GM18951 (cell line): ENCODE measurements at regions not wholly inside any gene's neighbourhood (a gene's known extent, or its start where the extent isn't known, plus 50 kb on each side); places are given as distances from the start of the nearest gene placed in this dataset.

Experiments used
- POLR2A ChIP-seq: IDR thresholded peaks from 4 replicates; pipeline ENCODE4 v1.6.1; 2011; ENCODE audit warnings: mild to moderate bottlenecking; ENCODE audit not compliant: insufficient read length, insufficient read depth; ENCODE audit errors: extremely low read depth
- in situ Hi-C: fragments of 300-500 bp; cut with MboI; formaldehyde crosslinking; loops from one replicate; pipeline ENCODE4 v1.12.0; 2022; ENCODE audit warnings: low sequenced_read_pairs, mixed read lengths, inconsistent platforms; ENCODE audit not compliant: unreplicated experiment

DNA sequence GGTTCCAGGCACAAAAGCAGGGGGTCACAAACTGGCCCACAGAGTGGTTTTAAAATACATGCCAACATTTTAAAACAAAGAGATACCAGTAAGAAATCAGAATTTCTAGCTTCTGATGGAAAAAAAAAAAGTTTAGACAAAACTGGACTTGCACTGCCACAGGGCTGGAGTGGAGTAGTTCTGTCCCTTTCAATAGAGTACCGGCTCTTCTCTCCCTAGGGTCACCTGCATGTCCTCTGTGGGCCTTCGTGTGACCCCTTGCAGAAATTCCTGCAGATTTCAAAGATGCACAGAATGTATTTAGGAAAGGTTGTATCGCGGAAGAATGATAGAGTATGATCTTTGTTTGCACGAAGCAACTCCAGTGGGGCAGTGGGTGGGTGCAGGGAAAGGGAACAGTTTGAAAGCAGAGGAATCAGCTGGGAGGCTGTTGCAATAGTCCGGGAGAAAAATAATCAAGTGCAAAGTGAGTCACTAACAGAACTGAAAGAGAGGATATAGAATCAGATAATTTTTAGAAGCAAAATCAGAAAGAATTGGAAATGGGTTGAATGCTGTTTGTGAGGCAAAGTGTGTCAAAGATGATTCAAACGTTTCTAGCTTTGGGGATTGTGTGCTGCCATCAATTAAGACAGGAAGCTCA, 97.3 kb upstream of the STXBP5 start:
- in situ Hi-C loops: no loop called here

DNA sequence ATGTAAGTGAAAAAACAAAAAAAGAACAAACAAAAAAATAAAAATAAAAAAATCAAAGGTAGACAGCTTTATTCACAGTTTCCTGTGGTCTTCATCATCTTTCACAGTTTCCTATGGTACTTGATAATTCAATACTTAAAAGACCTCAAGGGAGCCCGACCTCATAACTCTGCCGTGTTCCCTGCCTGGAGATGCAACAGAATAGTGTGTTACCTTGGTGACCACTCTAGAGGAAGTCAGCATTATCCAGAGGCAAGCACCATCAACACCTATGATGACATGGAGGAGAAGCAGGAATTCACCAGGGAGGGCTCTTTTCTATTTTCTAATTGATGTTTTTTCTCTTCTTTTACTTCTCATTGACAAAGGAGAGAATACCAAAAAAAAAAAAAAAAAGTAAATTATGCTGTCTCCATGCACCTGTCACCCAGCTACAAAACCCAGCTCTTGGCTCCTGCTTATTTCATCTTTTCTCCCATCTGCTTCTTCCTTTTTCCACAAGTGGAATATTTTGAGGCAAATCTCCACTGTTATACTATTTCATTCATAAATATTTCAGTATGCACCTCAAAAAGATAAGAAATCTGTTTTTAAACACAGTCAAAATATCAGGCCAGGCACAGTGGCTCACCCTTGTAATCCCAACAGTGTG, 95.8 kb upstream of the STXBP5 start:
- in situ Hi-C loops: no loop called here

More for the DNA sequence above, 97.3 kb upstream of the STXBP5 start:
- no peak for TF ChIP-seq POLR2A

DNA sequence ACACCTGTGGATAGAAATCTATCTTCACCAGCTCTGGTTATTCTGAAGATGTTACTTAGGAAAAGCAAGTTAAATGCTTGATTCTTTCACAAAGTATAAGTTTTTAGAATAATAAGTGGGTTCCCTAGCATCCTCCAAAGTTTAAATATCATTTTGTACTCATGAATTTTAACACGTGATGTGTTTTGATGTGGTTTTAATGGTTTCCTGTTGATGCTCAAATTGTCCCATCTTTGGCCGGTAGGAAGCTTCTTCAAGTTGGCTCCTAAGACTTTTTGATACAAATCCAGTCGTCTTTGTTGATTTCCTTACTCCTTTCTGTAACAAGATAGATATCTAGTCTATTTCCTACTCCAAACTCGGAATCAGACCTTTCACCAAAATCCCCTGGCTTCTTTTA, 94.5 kb upstream of the STXBP5 start:
- in situ Hi-C loops: no loop called here
- no peak for TF ChIP-seq POLR2A

More for the DNA sequence above, 95.8 kb upstream of the STXBP5 start:
- no peak for TF ChIP-seq POLR2A

DNA sequence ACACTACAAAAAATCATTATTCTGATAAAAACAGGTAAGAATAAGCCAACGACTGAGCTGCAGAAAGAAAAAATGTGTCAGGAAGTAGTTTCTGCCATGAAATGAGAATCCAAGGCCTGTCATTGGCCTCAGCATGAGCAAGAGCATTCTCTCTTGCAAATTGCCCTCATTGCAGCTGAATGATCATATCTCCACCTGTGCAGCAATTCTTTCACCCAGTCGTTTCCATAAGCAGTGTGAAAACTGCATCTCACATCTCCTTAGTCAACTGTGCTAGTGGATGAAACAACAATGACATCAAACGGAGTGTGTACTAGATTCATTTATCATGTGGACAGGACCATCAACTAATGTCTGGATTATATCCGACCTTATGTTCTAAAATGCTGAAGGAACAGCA, 88.2 kb upstream of the STXBP5 start:
- TF ChIP-seq POLR2A: no peak

DNA sequence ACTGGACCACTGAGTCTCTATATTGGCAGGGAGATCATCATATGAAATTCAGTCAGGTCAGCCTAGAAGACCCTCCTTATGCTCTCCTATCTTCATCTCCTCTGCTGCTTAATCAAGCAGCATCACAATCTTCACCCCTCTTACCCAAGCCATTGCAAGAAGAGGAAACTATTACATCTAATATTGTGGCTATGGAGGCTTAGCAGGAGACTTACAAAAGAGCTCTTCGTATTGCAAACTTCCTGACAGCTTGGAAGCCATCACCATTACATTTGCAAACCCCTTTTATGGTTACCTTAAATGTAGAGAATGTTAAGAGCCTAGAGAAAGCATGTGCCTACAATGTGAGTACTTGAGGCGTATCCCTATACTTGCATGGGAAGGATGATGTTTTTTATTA, 87.2 kb upstream of the STXBP5 start:
- in situ Hi-C loops: no loop called here

More for the DNA sequence above, 88.2 kb upstream of the STXBP5 start:
- in situ Hi-C loops: no loop called here

DNA sequence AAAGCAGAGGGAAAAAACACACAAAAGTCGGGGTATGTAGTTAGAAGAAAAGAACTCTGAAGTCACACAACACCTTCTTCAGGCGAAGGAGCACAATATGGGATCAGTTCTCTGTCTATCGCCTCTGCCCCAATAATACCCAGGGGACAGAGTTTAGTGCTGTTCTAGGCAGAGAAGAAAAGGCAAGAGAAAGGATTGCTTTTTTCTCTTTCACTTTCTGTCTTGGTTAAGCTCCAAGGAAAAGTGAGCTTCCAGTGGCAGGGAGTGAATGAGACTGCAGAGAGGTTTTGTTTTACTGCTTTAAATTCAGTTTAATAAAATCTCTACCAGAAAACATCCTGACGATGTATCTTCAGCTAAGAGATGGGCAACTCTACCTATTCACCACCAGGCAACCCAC, 86.6 kb upstream of the STXBP5 start:
- TF ChIP-seq POLR2A: no peak
- in situ Hi-C loops: no loop called here

More for the DNA sequence above, 87.2 kb upstream of the STXBP5 start:
- no peak for TF ChIP-seq POLR2A

DNA sequence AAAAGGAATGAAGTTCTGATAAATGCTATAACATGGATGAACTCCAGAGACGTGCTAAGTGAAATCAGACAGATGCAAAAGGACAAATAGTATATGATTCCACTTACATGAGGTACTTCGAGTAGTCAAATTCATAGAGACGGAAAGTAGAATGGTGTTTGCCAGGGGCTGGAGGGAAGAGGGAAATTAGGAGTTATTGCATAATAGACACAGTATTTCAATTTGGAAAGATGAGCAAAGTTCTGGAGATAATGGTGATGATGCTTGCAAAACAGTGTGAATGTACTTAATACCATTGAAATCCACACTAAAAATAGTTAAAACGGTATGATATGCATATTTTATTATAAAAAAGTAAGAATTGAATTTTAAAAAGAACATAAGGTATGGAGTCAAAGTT, 84.9 kb upstream of the STXBP5 start:
- no peak for TF ChIP-seq POLR2A
- in situ Hi-C loops: no loop called here

DNA sequence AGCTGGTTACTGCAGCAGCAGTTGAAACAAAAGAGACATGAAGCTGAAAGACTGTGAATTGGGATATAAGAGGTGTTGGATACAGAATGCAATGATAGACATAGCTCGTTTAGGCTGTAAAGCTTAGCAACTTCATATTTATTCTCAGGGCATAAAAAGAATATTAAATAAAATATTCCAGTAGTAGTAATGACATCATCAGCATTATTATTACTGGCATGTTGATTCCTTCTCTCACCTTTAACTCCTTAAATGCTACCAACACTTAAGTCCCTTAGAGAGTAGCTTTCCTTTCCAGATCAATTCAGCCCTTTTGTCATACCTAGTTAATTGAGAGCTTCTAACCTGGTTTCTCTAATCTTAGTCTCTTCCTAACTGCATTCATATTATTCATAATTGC, 81.4 kb upstream of the STXBP5 start:
- no peak for TF ChIP-seq POLR2A
- in situ Hi-C loops: no loop called here

DNA sequence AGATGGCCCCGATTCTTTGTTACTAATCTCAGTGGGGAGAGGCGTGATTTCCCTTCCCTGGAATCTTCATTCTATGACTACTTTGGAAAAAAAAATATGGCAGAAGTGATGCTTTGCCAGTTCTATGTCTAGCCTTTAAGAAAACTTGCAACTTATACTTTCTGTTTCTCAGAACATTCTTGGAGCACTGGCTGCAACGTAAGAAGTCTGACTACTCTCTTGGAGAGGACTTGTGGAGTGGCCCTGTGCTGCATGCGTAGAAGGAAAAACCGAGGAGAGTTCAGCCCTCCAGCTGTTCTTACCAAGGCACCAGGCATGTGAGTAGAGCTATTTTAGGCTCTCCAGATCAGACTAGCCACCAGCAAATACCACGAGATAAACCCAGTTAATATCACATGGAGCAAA, 77.6 kb upstream of the STXBP5 start:
- TF ChIP-seq POLR2A: no peak
- in situ Hi-C loops: no loop called here

DNA sequence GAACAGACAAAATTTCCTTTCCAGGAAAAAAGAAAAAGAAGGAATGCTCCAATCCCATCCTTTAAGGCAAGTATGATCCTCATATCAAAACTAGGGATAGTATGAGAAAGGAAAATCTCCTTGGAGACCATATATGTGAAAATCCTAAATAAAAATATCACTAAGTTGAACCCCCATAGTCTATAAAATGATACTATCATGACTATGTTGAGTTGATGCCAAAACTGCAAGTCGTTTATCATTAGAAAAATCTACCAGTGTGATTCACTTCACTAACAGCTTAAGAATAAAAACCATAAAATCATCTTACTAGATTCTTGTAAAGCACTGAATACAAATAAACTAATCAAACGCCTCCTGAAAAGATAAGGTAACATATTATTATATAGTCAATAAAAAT, 76.6 kb upstream of the STXBP5 start:
- in situ Hi-C loops: no loop called here
- TF ChIP-seq POLR2A: no peak

DNA sequence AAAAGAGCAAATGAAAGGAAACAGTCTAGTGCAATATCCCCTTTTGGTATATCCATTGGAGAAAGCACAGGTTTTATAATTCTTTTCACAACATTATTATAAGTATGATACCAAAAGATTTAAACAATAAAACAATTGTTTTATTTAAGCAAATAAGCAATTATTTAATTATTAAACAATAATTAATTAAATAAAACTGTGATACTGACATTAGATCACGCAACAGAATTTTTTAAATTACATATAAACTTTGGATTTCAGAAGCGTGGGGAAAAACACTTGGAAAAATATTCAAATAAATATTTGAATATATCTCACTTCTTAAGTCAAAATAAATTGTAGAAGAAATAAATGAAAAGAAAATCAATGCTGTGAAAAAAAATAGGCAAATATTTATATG, 76.2 kb upstream of the STXBP5 start:
- in situ Hi-C loops: no loop called here
- TF ChIP-seq POLR2A: no peak

DNA sequence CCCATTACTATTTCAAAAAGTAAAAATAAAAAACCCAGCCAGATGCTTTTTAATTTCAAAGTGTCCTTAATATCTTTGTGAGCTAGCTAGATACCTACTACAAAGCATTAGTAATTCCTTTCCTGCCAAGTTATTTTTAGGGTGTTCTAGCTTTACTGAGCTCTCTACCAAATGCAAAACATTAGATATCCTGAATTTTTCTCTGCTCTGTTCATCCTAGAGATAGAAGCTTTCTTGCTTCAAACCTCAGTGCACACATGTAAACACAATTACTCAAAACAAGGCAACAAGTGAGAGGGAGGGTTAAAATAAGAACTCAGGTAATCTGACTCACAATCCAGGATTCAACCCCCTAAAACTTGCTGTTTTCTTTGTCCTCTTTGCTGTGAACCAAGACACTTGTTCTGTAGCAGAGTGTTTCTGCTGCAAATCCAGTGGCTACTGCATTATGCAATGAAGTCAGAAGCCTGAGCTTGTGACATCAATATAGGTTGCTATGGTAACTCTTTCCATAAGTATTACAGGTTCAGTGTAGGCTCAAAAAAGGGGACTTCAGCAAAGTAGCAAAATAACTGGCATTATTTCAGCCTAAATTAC, 72.6 kb upstream of the STXBP5 start:
- in situ Hi-C loops: no loop called here
- no peak for TF ChIP-seq POLR2A

DNA sequence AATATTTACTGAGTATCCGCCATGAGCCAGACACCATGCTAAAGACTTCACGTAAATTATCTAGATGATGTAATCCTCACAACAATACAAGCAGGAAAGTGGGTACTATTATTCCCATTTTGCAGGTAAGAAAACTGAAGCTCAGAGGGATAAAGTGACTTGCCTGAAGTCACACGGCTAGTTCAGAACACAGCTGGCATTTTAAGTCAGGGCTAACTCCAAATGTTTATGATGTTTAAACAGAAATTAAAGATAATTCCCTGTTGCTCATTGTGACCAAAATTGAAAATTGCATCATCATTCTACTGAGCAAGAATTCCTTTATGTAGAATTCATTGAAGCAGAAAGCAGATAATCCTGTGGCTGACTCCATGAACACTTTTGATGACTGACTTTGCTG, 71.3 kb upstream of the STXBP5 start:
- no peak for TF ChIP-seq POLR2A

DNA sequence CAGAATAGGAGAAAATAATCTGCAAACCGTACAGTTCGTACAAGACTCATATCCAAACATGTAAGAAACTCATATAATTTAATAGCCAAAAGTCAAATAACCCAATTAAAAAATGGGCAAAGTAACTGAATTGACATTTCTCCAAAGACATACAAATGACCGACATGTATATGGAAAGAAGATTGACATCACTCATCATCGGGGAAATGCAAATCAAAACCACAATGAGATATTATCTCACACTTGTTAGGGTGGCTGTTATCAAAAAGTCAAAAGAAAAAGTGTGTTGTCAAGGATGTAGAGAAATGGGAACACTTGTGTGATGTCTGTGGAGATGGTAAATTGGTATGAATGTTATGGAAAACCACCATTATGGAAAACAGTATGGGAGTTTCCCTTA, 70.5 kb upstream of the STXBP5 start:
- in situ Hi-C loops: no loop called here
- TF ChIP-seq POLR2A: no peak

More for the DNA sequence above, 71.3 kb upstream of the STXBP5 start:
- in situ Hi-C loops: no loop called here

DNA sequence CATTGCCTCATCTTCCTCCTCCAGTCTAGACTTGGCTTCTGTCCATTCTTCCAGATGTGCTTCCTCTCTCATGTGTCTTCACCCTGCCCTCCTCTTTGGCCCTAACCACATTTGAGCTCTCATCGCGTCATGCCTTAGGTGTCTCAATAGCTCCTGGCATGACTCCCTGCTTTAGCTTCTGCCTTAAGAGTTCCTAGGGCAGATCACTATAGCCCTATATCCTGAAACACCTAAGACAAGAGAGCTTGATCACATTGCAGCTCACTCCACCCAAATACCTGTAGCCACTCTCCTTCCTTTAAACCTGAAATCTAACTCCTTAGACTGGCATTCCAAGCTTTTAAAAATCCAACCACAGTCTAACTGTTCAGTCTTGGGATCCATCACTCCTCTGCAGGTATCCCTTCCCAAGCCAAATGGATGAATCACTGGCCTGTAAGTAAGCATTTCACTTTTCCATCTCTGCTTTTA, 69.0 kb upstream of the STXBP5 start:
- no peak for TF ChIP-seq POLR2A
- in situ Hi-C loops: no loop called here
